ENCODE measurements at regions not wholly inside any gene's neighbourhood (a gene's known extent, or its start where the extent isn't known, plus 50 kb on each side); places are given as distances from the start of the nearest gene placed in this dataset.

DNA sequence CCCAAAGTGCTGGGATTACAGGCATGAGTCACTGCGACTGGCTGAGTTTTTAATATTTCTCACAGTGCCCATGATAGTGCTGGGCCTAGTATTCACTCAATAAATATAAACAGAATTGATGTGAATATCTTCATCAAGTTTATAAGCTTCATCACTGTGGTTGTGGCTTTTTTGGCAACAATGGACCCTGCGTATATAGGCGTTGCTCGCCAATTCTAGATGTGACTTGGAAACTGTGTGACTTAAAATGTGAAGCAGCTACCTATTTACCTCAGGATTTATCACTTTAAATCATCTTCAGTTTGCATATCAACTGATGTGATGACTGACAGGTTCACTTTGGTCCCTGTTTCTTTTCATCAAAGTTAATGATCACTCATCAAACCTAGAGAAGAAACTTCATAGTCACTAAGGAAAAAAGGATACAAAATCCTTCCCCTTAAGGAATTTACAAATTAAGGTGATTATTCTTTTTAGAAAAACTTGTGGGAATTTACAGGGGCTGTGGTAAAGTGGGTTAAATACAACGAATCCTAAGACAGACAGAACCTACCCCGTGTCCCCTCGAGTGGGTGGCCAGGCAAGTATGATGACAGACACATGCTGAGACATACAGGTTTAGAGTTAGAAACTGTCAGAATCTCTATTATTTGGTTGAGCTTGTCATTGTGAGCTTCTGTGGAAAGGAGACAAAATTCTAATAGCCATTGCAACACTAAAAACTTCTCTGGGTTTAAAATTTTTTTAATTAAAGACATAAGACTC is 101.3 kb downstream of the AKAP11 start:
- TF ChIP-seq, protein P1, sequence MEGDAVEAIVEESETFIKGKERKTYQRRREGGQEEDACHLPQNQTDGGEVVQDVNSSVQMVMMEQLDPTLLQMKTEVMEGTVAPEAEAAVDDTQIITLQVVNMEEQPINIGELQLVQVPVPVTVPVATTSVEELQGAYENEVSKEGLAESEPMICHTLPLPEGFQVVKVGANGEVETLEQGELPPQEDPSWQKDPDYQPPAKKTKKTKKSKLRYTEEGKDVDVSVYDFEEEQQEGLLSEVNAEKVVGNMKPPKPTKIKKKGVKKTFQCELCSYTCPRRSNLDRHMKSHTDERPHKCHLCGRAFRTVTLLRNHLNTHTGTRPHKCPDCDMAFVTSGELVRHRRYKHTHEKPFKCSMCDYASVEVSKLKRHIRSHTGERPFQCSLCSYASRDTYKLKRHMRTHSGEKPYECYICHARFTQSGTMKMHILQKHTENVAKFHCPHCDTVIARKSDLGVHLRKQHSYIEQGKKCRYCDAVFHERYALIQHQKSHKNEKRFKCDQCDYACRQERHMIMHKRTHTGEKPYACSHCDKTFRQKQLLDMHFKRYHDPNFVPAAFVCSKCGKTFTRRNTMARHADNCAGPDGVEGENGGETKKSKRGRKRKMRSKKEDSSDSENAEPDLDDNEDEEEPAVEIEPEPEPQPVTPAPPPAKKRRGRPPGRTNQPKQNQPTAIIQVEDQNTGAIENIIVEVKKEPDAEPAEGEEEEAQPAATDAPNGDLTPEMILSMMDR (conservative IDR thresholded peaks at IDR 0.05): no peak
- TF ChIP-seq EZH2 (IDR thresholded peaks at IDR 0.05; ENCODE audit: low read depth): no peak
